Esophagus muscularis mucosa (tissue), 3 donors: ENCODE measurements at regions not wholly inside any gene's neighbourhood (a gene's known extent, or its start where the extent isn't known, plus 50 kb on each side); places are given as distances from the start of the nearest gene placed in this dataset.

Source experiments
- CTCF ChIP-seq, 3 experiments: fragments of 200-600 bp in 2 of 3; fragments of 450-650 bp in 1 of 3; sonication (generic) in 2 of 3; IDR thresholded peaks; one replicate each; pipeline ENCODE4 v1.5.1; 2017 to 2019; ENCODE audit warnings: antibody characterized with exemption in 3 of 3, mild to moderate bottlenecking in 2 of 3, moderate library complexity in 1 of 3
- POLR2A ChIP-seq: fragments of 450-650 bp; IDR thresholded peaks from one replicate; pipeline ENCODE4 v1.6.1; 2017; ENCODE audit warnings: antibody characterized with exemption, moderate library complexity, mild to moderate bottlenecking, low read depth
- POLR2AphosphoS5 ChIP-seq, 2 donors: sonication (generic); formaldehyde crosslinking; IDR thresholded peaks; one replicate each; pipeline ENCODE4 v1.6.1; 2017; ENCODE audit warnings: antibody characterized with exemption in 2 of 2

- TF ChIP-seq POLR2A (no peak), CTCF (IDR thresholded peaks at IDR 0.05) (no peak), POLR2AphosphoS5 (IDR thresholded peaks at IDR 0.05) (no peak)
Measured at GRCh38 chr1:195045072-195045471, 1563.2 kb downstream of the KCNT2 start.
